Endodermal cell (in vitro differentiated cells): ENCODE measurements at regions not wholly inside any gene's neighbourhood (a gene's known extent, or its start where the extent isn't known, plus 50 kb on each side); places are given as distances from the start of the nearest gene placed in this dataset.

ENCODE experiments used
- DNase-seq: peaks from one replicate; pipeline ENCODE4 v3.0.0-alpha.2; 2017
- H3K27ac ChIP-seq: 2 replicates; pipeline ENCODE4 v1.5.1; 2013; ENCODE audit warnings: mild to moderate bottlenecking, low read depth, low read length, moderate library complexity
- H3K27me3 ChIP-seq: 2 replicates; pipeline ENCODE4 v1.6.1; 2013; ENCODE audit warnings: mild to moderate bottlenecking, low read length, moderate library complexity; ENCODE audit not compliant: insufficient read depth, control insufficient read depth, poor library complexity, severe bottlenecking
- H3K36me3 ChIP-seq: 2 replicates; pipeline ENCODE4 v1.7.0; 2013; ENCODE audit warnings: mild to moderate bottlenecking, low read length, moderate library complexity; ENCODE audit not compliant: control insufficient read depth, insufficient read depth
- H3K4me1 ChIP-seq: one replicate; pipeline ENCODE4 v1.7.0; 2013; ENCODE audit warnings: low read length; ENCODE audit not compliant: control insufficient read depth, insufficient read depth
- H3K4me3 ChIP-seq: 2 replicates; pipeline ENCODE4 v1.5.1; 2013; ENCODE audit warnings: mild to moderate bottlenecking, low read length, moderate library complexity
- H3K9ac ChIP-seq: 2 replicates; pipeline ENCODE4 v1.6.1; 2013; ENCODE audit warnings: mild to moderate bottlenecking, low read length, moderate library complexity; ENCODE audit not compliant: poor library complexity, severe bottlenecking; ENCODE audit errors: extremely low read depth
- H3K9me3 ChIP-seq: 2 replicates; pipeline ENCODE4 v1.6.1; 2013; ENCODE audit warnings: mild to moderate bottlenecking, low read length, moderate library complexity; ENCODE audit not compliant: control insufficient read depth
- H3K27ac Mint-ChIP-seq: 2 replicates; pipeline ENCODE4 v1.8.0; 2020; ENCODE audit warnings: mixed read lengths
- H3K27me3 Mint-ChIP-seq: 2 replicates; pipeline ENCODE4 v1.8.0; 2021; ENCODE audit warnings: mild to moderate bottlenecking, mixed read lengths; ENCODE audit not compliant: insufficient read depth
- H3K36me3 Mint-ChIP-seq: 2 replicates; pipeline ENCODE4 v1.8.0; 2020; ENCODE audit warnings: low read depth, mixed read lengths
- H3K4me1 Mint-ChIP-seq: 2 replicates; pipeline ENCODE4 v1.8.0; 2020; ENCODE audit warnings: mixed read lengths
- H3K4me3 Mint-ChIP-seq: 2 replicates; pipeline ENCODE4 v1.8.0; 2020; ENCODE audit warnings: mild to moderate bottlenecking, moderate library complexity, mixed read lengths
- H3K9me3 Mint-ChIP-seq: 2 replicates; pipeline ENCODE4 v1.8.0; 2020; ENCODE audit warnings: mild to moderate bottlenecking, mixed read lengths
- CTCF ChIP-seq: fragments of 200-600 bp; sonication (generic); conservative IDR thresholded peaks from 2 replicates; pipeline ENCODE4 v1.5.0; 2021; ENCODE audit warnings: antibody characterized with exemption, mild to moderate bottlenecking
- WGBS, 2 experiments: methylation state at CpG; one replicate each; pipeline versions ENCODE4 v1.1.5 to v1.1.7; 2013; ENCODE audit warnings: missing lambda C conversion rate in 2 of 2, mixed read lengths in 1 of 2; ENCODE audit not compliant: insufficient coverage in 1 of 2, insufficient read length in 1 of 2; 5-methylcytosine and 5-hydroxymethylcytosine counted together

DNA sequence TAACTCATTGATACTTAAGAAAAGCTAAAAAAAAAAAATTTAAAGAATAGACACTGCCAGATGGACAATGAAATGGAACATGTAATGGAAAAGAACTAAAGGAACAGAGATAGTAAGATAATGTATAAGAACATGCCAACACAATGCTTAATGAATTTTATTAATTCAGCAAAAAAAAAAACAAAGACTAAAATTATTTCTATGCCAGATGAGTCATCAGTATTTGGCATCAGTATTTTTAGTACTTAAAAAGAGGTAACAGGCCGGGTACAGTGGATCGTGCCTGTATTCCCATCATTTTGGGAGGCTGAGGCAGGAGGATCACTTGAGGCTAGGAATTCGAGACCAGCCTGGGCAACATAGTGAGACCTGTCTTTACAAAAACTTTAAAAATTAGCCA, 168.5 kb downstream of the CYB561 start:
- H3K9ac ChIP-seq, result no peak overlapping the region
- no peaks in the 10 kb centered on the region for H3K4me1 ChIP-seq
- H3K4me3 ChIP-seq, result no peak overlapping the region
- no peaks in the 10 kb centered on the region for H3K27me3 ChIP-seq
- Mint-ChIP-seq H3K27ac (no peak overlapping the region), H3K27me3 (no peaks in the 10 kb centered on the region), H3K36me3 (no peaks in the 10 kb centered on the region), H3K4me1 (no peaks in the 10 kb centered on the region), H3K9me3 (no peaks in the 10 kb centered on the region), H3K4me3 (no peak overlapping the region)
- TF ChIP-seq CTCF, result no peak
- 95 to 100% methylated on average over 3 of the region's 3 CpGs for WGBS, 2 experiments
- no peaks in the 10 kb centered on the region for H3K9me3 ChIP-seq
- no peak overlapping the region for H3K27ac ChIP-seq
- DNase-seq, result no peak
- no peaks in the 10 kb centered on the region for H3K36me3 ChIP-seq

- no peak overlapping the region for H3K4me3 ChIP-seq
- Mint-ChIP-seq H3K9me3 (peaks cover 3% of the 10 kb centered on the region), H3K27ac (no peak overlapping the region), H3K4me1 (no peaks in the 10 kb centered on the region), H3K36me3 (peaks cover 3% of the 10 kb centered on the region), H3K27me3 (no peaks in the 10 kb centered on the region), H3K4me3 (no peak overlapping the region)
- H3K4me1 ChIP-seq, result no peaks in the 10 kb centered on the region
- DNase-seq, result no peak
- H3K27ac ChIP-seq, result no peak overlapping the region
- H3K36me3 ChIP-seq, result no peaks in the 10 kb centered on the region
- peaks cover 4% of the 10 kb centered on the region for H3K9me3 ChIP-seq
- no peaks in the 10 kb centered on the region for H3K27me3 ChIP-seq
- no peak overlapping the region for H3K9ac ChIP-seq
- TF ChIP-seq CTCF, result no peak
- WGBS, 2 experiments, result 80 to 87% methylated on average over 1 to 2 of the region's 2 CpGs
These were observed 167.2 kb downstream of the CYB561 start for GRCh38 chr17:63278728-63279442.

- H3K4me3 Mint-ChIP-seq, result no peak overlapping the region
- no peak for DNase-seq
- Histone ChIP-seq H3K27me3 (no peaks in the 10 kb centered on the region), H3K9me3 (peaks cover 7% of the 10 kb centered on the region), H3K9ac (no peak overlapping the region), H3K27ac (no peak overlapping the region), H3K4me1 (no peaks in the 10 kb centered on the region), H3K36me3 (no peaks in the 10 kb centered on the region), H3K4me3 (no peak overlapping the region)
- no peaks in the 10 kb centered on the region for H3K27me3 Mint-ChIP-seq
- WGBS, 2 experiments, result 89 to 100% methylated on average over 2 of the region's 2 CpGs
- H3K36me3 Mint-ChIP-seq, result peaks cover 7% of the 10 kb centered on the region
- H3K9me3 Mint-ChIP-seq, result peaks cover 3% of the 10 kb centered on the region
- no peaks in the 10 kb centered on the region for H3K4me1 Mint-ChIP-seq
- no peak for TF ChIP-seq CTCF
- H3K27ac Mint-ChIP-seq, result no peak overlapping the region
These were observed 166.4 kb downstream of the CYB561 start for GRCh38 chr17:63279498-63280230.
